ENCODE measurements at regions not wholly inside any gene's neighbourhood (a gene's known extent, or its start where the extent isn't known, plus 50 kb on each side); places are given as distances from the start of the nearest gene placed in this dataset.

DNA sequence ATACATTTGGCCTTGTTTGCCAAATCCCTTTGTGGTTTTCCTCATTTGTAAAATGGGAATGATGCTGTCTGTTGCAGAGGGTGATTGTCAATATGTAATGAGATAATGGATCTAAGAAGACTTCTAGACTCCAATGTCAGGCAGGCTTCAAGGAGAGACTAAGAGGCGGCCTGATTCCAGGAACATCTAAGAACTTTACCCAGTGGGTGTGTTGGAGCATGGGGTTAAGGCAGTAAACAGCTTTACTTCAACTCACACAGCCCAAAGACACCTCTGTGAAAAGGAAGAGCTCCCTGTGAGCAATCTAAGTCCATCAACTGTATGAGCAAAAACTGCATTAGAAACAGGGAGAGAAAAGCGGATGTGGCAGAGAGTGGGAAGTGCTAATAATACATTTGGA, 560.6 kb downstream of the PDCD6IP start:
- H3F3A ChIP-seq (ENCODE audit: insufficient read depth, low read length, poor library complexity, severe bottlenecking) = no peaks in the 10 kb centered on the region
- no peak overlapping the region for H3K27ac ChIP-seq (ENCODE audit: low read length)
- H3K79me2 ChIP-seq (replicated peaks; ENCODE audit: insufficient read depth, low read length) = no peaks in the 10 kb centered on the region
- H3K4me2 ChIP-seq (ENCODE audit: low read length) = no peak overlapping the region
- no peaks in the 10 kb centered on the region for H4K20me1 ChIP-seq (ENCODE audit: insufficient read depth)
- H2AFZ ChIP-seq (ENCODE audit: low read depth, low read length) = no peak overlapping the region
- H3K36me3 ChIP-seq (ENCODE audit: insufficient read depth, low read length) = no peaks in the 10 kb centered on the region
- H3K27me3 ChIP-seq (ENCODE audit: insufficient read depth, low read depth, low read length) = no peaks in the 10 kb centered on the region
- H3K9me2 ChIP-seq (ENCODE audit: insufficient read depth, low read length) = no peaks in the 10 kb centered on the region
- TF ChIP-seq EP300 (conservative IDR thresholded peaks at IDR 0.05; ENCODE audit: poor library complexity, severe bottlenecking) = no peak
- TF ChIP-seq SMC3 (conservative IDR thresholded peaks at IDR 0.05; ENCODE audit: poor library complexity) = no peak
- H3K9me3 ChIP-seq (ENCODE audit: low read length) = no peaks in the 10 kb centered on the region
- H3K9ac ChIP-seq (ENCODE audit: low read length) = no peak overlapping the region
- H3K4me3 ChIP-seq (ENCODE audit: low read length) = no peak overlapping the region

DNA sequence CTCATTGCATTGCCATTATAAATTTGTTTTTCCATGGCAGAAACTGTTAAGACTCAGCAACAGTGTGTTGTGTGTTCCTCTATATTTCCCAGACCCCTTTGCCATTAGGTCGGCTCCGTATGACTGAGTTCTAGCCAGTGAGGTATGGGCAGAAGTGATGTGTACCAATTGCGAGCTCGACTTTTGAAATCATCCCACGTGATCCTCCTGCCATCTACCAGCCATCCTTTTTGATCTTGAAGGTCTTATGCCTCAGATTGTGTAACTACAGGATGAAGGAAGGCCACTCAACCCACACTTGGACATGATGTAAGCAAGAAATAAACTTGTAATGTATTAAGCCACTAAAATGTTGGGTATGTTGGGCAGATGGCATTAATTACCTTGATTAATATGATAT, 562.3 kb downstream of the PDCD6IP start:
- H3K36me3 ChIP-seq (ENCODE audit: insufficient read depth, low read length) = no peaks in the 10 kb centered on the region
- TF ChIP-seq MXI1 (conservative IDR thresholded peaks at IDR 0.05; ENCODE audit: poor library complexity, severe bottlenecking) = no peak
- TF ChIP-seq RAD21 (conservative IDR thresholded peaks at IDR 0.05) = no peak
- TF ChIP-seq, protein P1, sequence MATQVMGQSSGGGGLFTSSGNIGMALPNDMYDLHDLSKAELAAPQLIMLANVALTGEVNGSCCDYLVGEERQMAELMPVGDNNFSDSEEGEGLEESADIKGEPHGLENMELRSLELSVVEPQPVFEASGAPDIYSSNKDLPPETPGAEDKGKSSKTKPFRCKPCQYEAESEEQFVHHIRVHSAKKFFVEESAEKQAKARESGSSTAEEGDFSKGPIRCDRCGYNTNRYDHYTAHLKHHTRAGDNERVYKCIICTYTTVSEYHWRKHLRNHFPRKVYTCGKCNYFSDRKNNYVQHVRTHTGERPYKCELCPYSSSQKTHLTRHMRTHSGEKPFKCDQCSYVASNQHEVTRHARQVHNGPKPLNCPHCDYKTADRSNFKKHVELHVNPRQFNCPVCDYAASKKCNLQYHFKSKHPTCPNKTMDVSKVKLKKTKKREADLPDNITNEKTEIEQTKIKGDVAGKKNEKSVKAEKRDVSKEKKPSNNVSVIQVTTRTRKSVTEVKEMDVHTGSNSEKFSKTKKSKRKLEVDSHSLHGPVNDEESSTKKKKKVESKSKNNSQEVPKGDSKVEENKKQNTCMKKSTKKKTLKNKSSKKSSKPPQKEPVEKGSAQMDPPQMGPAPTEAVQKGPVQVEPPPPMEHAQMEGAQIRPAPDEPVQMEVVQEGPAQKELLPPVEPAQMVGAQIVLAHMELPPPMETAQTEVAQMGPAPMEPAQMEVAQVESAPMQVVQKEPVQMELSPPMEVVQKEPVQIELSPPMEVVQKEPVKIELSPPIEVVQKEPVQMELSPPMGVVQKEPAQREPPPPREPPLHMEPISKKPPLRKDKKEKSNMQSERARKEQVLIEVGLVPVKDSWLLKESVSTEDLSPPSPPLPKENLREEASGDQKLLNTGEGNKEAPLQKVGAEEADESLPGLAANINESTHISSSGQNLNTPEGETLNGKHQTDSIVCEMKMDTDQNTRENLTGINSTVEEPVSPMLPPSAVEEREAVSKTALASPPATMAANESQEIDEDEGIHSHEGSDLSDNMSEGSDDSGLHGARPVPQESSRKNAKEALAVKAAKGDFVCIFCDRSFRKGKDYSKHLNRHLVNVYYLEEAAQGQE (IDR thresholded peaks at IDR 0.05; ENCODE audit: borderline replicate concordance) = no peak
- TF ChIP-seq EP300 (conservative IDR thresholded peaks at IDR 0.05; ENCODE audit: poor library complexity, severe bottlenecking) = no peak
- TF ChIP-seq SMC3 (conservative IDR thresholded peaks at IDR 0.05; ENCODE audit: poor library complexity) = no peak
- TF ChIP-seq POLR2AphosphoS5 (IDR thresholded peaks at IDR 0.05) = no peak
- TF ChIP-seq EZH2 (IDR thresholded peaks at IDR 0.05; ENCODE audit: borderline replicate concordance, insufficient read depth, low read length, poor library complexity, severe bottlenecking) = no peak
- TF ChIP-seq, protein P2, sequence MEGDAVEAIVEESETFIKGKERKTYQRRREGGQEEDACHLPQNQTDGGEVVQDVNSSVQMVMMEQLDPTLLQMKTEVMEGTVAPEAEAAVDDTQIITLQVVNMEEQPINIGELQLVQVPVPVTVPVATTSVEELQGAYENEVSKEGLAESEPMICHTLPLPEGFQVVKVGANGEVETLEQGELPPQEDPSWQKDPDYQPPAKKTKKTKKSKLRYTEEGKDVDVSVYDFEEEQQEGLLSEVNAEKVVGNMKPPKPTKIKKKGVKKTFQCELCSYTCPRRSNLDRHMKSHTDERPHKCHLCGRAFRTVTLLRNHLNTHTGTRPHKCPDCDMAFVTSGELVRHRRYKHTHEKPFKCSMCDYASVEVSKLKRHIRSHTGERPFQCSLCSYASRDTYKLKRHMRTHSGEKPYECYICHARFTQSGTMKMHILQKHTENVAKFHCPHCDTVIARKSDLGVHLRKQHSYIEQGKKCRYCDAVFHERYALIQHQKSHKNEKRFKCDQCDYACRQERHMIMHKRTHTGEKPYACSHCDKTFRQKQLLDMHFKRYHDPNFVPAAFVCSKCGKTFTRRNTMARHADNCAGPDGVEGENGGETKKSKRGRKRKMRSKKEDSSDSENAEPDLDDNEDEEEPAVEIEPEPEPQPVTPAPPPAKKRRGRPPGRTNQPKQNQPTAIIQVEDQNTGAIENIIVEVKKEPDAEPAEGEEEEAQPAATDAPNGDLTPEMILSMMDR (IDR thresholded peaks at IDR 0.05; ENCODE audit: poor library complexity, severe bottlenecking) = no peak
- no peak for TF ChIP-seq TAF1 (IDR thresholded peaks at IDR 0.05; ENCODE audit: low read depth)
- no peaks in the 10 kb centered on the region for H3F3A ChIP-seq (ENCODE audit: insufficient read depth, low read length, poor library complexity, severe bottlenecking)
- H3K27me3 ChIP-seq (ENCODE audit: insufficient read depth, low read depth, low read length) = no peaks in the 10 kb centered on the region
- no peaks in the 10 kb centered on the region for H3K9me3 ChIP-seq (ENCODE audit: low read length)
- H3K4me3 ChIP-seq (ENCODE audit: low read length) = no peak overlapping the region
- H3K4me2 ChIP-seq (ENCODE audit: low read length) = no peak overlapping the region
- H3K27ac ChIP-seq (ENCODE audit: low read length) = no peak overlapping the region
- H2AFZ ChIP-seq (ENCODE audit: low read depth, low read length) = no peak overlapping the region
- H3K9ac ChIP-seq (ENCODE audit: low read length) = no peak overlapping the region
- no peaks in the 10 kb centered on the region for H3K79me2 ChIP-seq (replicated peaks; ENCODE audit: insufficient read depth, low read length)
- no peaks in the 10 kb centered on the region for H3K9me2 ChIP-seq (ENCODE audit: insufficient read depth, low read length)
- H4K20me1 ChIP-seq (ENCODE audit: insufficient read depth) = no peaks in the 10 kb centered on the region

DNA sequence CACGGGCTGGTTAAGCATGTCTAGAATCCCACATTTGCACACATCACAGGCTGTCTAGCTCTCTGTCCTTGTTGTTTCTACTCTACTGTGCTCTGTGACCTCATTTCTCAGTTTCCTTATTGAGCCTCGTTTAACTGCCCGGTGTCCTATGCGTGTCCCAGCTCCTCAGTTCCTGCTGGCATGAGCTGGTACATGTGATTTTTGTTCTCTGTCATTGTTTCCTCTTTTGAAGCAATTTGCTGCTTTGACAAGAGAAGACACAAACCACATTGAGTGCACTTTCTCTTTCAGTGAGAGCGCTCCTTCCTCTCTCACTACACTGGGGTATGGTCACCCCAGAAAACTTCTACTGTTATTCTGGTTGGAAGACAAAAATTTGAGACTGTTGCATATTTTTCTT, 563.5 kb downstream of the PDCD6IP start:
- Histone ChIP-seq H3K27ac (ENCODE audit: low read length) (no peak overlapping the region), H3K27me3 (ENCODE audit: insufficient read depth, low read depth, low read length) (no peaks in the 10 kb centered on the region), H3K9me2 (ENCODE audit: insufficient read depth, low read length) (no peaks in the 10 kb centered on the region), H4K20me1 (ENCODE audit: insufficient read depth) (no peaks in the 10 kb centered on the region), H3K4me2 (ENCODE audit: low read length) (no peak overlapping the region), H3K79me2 (replicated peaks; ENCODE audit: insufficient read depth, low read length) (no peaks in the 10 kb centered on the region), H3K4me3 (ENCODE audit: low read length) (no peak overlapping the region), H2AFZ (ENCODE audit: low read depth, low read length) (no peak overlapping the region), H3K9me3 (ENCODE audit: low read length) (no peaks in the 10 kb centered on the region), H3K36me3 (ENCODE audit: insufficient read depth, low read length) (no peaks in the 10 kb centered on the region), H3K9ac (ENCODE audit: low read length) (no peak overlapping the region), H3F3A (ENCODE audit: insufficient read depth, low read length, poor library complexity, severe bottlenecking) (no peaks in the 10 kb centered on the region)
- TF ChIP-seq, protein P1 (IDR thresholded peaks at IDR 0.05; ENCODE audit: borderline replicate concordance) = no peak
- no peak for TF ChIP-seq RAD21 (conservative IDR thresholded peaks at IDR 0.05)
- no peak for TF ChIP-seq EP300 (conservative IDR thresholded peaks at IDR 0.05; ENCODE audit: poor library complexity, severe bottlenecking)
- TF ChIP-seq EZH2 (IDR thresholded peaks at IDR 0.05; ENCODE audit: borderline replicate concordance, insufficient read depth, low read length, poor library complexity, severe bottlenecking) = no peak
- TF ChIP-seq, protein P2 (IDR thresholded peaks at IDR 0.05; ENCODE audit: poor library complexity, severe bottlenecking) = no peak
- no peak for TF ChIP-seq SMC3 (conservative IDR thresholded peaks at IDR 0.05; ENCODE audit: poor library complexity)
- no peak for TF ChIP-seq TAF1 (IDR thresholded peaks at IDR 0.05; ENCODE audit: low read depth)
- no peak for TF ChIP-seq POLR2AphosphoS5 (IDR thresholded peaks at IDR 0.05)
- TF ChIP-seq MXI1 (conservative IDR thresholded peaks at IDR 0.05; ENCODE audit: poor library complexity, severe bottlenecking) = no peak

Data from neural cell (in vitro differentiated cells).